KMS-11 (cell line): ENCODE measurements at regions not wholly inside any gene's neighbourhood (a gene's known extent, or its start where the extent isn't known, plus 50 kb on each side); places are given as distances from the start of the nearest gene placed in this dataset.

ENCODE experiments used
- H2AFZ ChIP-seq: fragments of 200-600 bp; sonication (generic); 2 replicates; pipeline ENCODE4 v1.6.1; 2016; ENCODE audit warnings: antibody characterized with exemption, mixed run types, low read depth
- H3K27ac ChIP-seq: fragments of 200-600 bp; sonication (generic); 2 replicates; pipeline ENCODE4 v1.6.1; 2016; ENCODE audit warnings: mild to moderate bottlenecking, mixed run types
- H3K27me3 ChIP-seq: fragments of 200-600 bp; sonication (generic); 2 replicates; pipeline ENCODE4 v1.6.1; 2017; ENCODE audit warnings: mild to moderate bottlenecking, low read depth, mixed run types, moderate library complexity; ENCODE audit not compliant: insufficient read depth
- H3K36me3 ChIP-seq: fragments of 200-600 bp; sonication (generic); 2 replicates; pipeline ENCODE4 v1.6.1; 2017; ENCODE audit warnings: mild to moderate bottlenecking, mixed run types; ENCODE audit not compliant: insufficient read depth
- H3K4me1 ChIP-seq: fragments of 200-600 bp; sonication (generic); 2 replicates; pipeline ENCODE4 v1.6.1; 2016; ENCODE audit warnings: mild to moderate bottlenecking, low read depth, mixed run types; ENCODE audit not compliant: poor library complexity, severe bottlenecking
- H3K4me2 ChIP-seq: fragments of 200-600 bp; sonication (generic); 2 replicates; pipeline ENCODE4 v1.7.0; 2016; ENCODE audit warnings: mild to moderate bottlenecking, mixed run types
- H3K4me3 ChIP-seq: fragments of 200-600 bp; sonication (generic); IDR thresholded peaks from 2 replicates; pipeline ENCODE4 v1.6.1; 2017; ENCODE audit warnings: low read depth, low read length, mixed read lengths; ENCODE audit not compliant: insufficient read depth
- H3K79me2 ChIP-seq: fragments of 200-600 bp; sonication (generic); 2 replicates; pipeline ENCODE4 v1.6.1; 2016; ENCODE audit warnings: low read depth, mixed run types; ENCODE audit not compliant: insufficient read depth
- H3K9ac ChIP-seq: fragments of 200-600 bp; sonication (generic); 2 replicates; pipeline ENCODE4 v1.6.1; 2016; ENCODE audit warnings: mild to moderate bottlenecking, mixed run types
- H4K20me1 ChIP-seq: fragments of 200-600 bp; sonication (generic); 2 replicates; pipeline ENCODE4 v1.6.1; 2016; ENCODE audit warnings: mild to moderate bottlenecking, mixed run types; ENCODE audit not compliant: insufficient read depth
- TF ChIP-seq, protein P1 (sequence below): fragments of 200-600 bp; sonication (generic); conservative IDR thresholded peaks from 2 replicates; pipeline ENCODE4 v1.6.1; 2017; ENCODE audit warnings: low read depth, mild to moderate bottlenecking, antibody characterized with exemption, low read length, moderate library complexity, mixed read lengths

DNA sequence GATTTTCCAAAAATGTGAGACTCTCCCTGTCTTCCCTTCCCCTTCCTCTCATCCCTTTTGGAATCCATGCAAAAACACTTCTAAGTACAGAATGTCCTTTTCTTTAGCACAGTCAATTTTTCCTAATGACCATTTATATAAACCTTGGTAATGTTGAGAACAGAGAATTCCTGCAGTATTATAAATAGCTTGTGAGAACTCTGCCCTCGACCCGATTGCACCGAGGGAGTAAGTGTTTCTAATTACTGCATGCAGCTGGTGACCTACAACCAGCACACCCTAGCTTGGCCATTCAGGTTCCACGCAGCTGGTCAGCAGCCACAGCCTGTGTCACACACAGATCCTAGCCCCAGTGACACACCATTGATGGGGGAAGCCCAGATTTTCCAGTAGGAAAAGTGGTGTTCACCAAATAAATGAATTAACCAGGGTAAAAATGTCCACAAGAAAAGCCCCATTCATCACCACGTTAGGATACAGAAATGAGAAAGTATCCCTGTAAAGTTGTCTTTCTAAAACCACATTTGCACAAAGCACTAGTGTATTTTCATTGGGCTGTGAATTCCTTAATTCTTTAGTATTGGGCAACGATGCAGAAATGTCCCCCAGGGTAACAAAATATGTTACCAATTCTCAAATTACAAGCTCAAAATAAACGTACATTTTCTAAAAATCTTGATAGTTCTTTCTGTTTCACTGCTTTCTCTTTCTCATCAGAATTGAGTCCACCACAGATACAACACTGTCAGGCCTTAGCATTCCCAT lies 499.0 kb upstream of the KLF6 start:
- no peak overlapping the region for H3K4me2 ChIP-seq
- no peaks in the 10 kb centered on the region for H3K36me3 ChIP-seq
- no peak overlapping the region for H3K4me3 ChIP-seq

GRCh38 chr10:4282496-4282895 lies 497.5 kb upstream of the KLF6 start:
- Histone ChIP-seq H3K9ac (no peak overlapping the region), H3K79me2 (no peaks in the 10 kb centered on the region), H3K36me3 (no peaks in the 10 kb centered on the region), H3K4me3 (no peak overlapping the region), H3K27ac (no peak overlapping the region), H3K4me1 (no peaks in the 10 kb centered on the region), H4K20me1 (no peaks in the 10 kb centered on the region), H2AFZ (no peak overlapping the region), H3K4me2 (no peak overlapping the region), H3K27me3 (no peaks in the 10 kb centered on the region)
- TF ChIP-seq, protein P1, sequence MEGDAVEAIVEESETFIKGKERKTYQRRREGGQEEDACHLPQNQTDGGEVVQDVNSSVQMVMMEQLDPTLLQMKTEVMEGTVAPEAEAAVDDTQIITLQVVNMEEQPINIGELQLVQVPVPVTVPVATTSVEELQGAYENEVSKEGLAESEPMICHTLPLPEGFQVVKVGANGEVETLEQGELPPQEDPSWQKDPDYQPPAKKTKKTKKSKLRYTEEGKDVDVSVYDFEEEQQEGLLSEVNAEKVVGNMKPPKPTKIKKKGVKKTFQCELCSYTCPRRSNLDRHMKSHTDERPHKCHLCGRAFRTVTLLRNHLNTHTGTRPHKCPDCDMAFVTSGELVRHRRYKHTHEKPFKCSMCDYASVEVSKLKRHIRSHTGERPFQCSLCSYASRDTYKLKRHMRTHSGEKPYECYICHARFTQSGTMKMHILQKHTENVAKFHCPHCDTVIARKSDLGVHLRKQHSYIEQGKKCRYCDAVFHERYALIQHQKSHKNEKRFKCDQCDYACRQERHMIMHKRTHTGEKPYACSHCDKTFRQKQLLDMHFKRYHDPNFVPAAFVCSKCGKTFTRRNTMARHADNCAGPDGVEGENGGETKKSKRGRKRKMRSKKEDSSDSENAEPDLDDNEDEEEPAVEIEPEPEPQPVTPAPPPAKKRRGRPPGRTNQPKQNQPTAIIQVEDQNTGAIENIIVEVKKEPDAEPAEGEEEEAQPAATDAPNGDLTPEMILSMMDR = no peak

More for the DNA sequence above, 499.0 kb upstream of the KLF6 start:
- no peaks in the 10 kb centered on the region for H3K27me3 ChIP-seq
- no peak overlapping the region for H3K27ac ChIP-seq
- no peak overlapping the region for H2AFZ ChIP-seq
- H3K9ac ChIP-seq = no peak overlapping the region
- no peaks in the 10 kb centered on the region for H3K4me1 ChIP-seq
- H4K20me1 ChIP-seq = no peaks in the 10 kb centered on the region
- TF ChIP-seq, protein P1 = no peak
- no peaks in the 10 kb centered on the region for H3K79me2 ChIP-seq

DNA sequence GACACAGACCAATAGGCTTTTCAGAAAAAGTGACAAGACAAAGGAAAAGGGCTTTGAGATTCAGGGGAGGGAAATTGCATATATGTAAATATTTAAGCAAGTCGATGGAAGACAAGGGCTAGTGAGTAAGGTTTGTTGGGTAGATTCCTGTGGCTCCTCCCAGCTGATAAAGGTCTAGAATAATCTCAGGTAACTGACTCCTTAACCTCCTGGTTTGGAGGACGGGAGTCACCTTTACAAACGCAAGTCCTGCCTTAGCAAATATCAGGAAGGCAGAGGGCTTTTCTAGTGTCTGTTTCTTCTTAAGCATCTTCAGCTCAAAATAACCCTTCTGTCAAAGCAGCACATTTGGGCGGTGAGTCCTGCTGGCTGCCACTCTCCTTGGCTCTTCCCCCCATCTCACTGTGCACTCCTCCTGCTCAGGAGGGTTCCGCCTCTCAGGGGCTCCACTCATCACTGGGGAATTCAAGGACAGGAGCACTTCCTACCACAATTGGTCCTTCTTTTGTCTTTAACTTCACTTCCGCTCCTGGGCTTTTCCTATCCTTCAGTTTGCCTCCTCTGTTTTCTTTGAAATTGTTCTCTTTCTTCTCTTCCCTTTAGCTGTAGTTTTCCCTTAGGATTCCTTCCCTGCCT lies 496.3 kb upstream of the KLF6 start:
- H3K4me1 ChIP-seq = no peaks in the 10 kb centered on the region
- no peaks in the 10 kb centered on the region for H3K36me3 ChIP-seq
- no peak overlapping the region for H3K4me3 ChIP-seq
- no peak overlapping the region for H3K27ac ChIP-seq
- H4K20me1 ChIP-seq = no peaks in the 10 kb centered on the region
- H3K9ac ChIP-seq = no peak overlapping the region
- no peaks in the 10 kb centered on the region for H3K27me3 ChIP-seq
- no peak overlapping the region for H3K4me2 ChIP-seq
- TF ChIP-seq, protein P1 = no peak
- H3K79me2 ChIP-seq = no peaks in the 10 kb centered on the region
- no peak overlapping the region for H2AFZ ChIP-seq

DNA sequence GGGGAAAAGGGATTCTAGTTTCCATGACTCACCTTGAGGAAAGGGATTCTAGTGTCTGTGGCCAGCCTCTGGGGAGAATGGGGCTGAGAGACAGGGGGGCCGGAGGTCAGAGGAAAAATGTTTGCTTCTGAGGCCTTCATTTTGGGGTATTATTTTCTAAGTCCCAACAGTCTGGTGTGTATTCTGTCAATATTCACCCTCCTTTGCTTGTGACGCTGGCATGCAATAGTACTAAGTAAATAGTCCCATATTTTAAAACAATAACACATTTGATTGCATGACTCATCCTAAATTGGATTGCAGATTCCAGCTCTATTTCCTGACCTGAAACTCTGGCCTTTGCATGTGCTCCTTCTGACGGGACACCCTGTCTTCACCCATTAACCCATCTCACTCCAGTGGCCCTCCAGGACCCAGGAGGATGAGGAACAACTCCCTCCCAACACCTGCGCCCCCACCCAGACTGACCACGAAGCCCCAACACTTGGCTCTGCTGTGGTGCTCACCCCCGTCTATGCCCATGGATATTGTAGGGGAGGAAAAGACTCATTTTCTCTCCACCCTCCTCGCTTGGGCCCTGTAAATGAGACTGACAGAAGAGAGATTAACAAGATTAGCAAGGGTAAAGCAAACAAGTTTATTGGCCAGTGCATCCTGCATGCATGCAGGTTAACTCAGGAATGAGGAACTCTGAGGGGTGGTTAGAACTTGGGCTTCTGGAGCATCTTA lies 495.6 kb upstream of the KLF6 start:
- no peak overlapping the region for H3K4me3 ChIP-seq
- H4K20me1 ChIP-seq = no peaks in the 10 kb centered on the region
- no peaks in the 10 kb centered on the region for H3K27me3 ChIP-seq
- no peaks in the 10 kb centered on the region for H3K79me2 ChIP-seq
- TF ChIP-seq, protein P1 = no peak
- H3K27ac ChIP-seq = no peak overlapping the region
- no peak overlapping the region for H3K9ac ChIP-seq
- H3K4me1 ChIP-seq = no peaks in the 10 kb centered on the region
- H3K36me3 ChIP-seq = no peaks in the 10 kb centered on the region
- H2AFZ ChIP-seq = no peak overlapping the region
- H3K4me2 ChIP-seq = no peak overlapping the region
